Breast epithelium (tissue), 3 donors: ENCODE measurements at regions not wholly inside any gene's neighbourhood (a gene's known extent, or its start where the extent isn't known, plus 50 kb on each side); places are given as distances from the start of the nearest gene placed in this dataset.

Experiments
- POLR2A ChIP-seq: fragments of 450-650 bp; IDR thresholded peaks from one replicate; pipeline ENCODE4 v1.6.1; 2016; ENCODE audit warnings: antibody characterized with exemption, mild to moderate bottlenecking, moderate library complexity
- TF ChIP-seq, protein P1 (sequence below), 3 donors: fragments of 450-650 bp; IDR thresholded peaks; one replicate each; pipeline ENCODE4 v1.5.1; 2016 to 2017; ENCODE audit warnings: antibody characterized with exemption in 3 of 3, mild to moderate bottlenecking in 3 of 3, moderate library complexity in 3 of 3

DNA sequence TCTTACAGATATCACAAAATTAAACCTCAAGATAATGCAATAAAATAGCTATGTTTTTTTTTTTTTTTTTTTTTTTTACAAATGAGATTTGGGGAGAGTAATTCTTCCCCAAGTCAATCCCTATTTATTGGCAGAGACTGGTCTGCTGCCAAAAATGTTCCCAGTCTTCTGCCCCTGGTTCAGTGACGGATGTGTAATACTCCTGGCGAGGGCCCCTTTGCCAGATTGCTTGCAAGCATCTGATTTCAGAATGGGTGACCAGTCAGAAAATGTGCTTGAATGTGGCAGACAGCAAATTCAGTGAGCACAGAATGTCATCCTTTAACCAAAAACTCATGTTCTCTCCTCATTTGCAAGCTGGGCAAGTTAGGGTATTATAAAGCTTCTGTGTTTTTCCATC, 363.8 kb upstream of the MTNR1B start:
- TF ChIP-seq, protein P1, sequence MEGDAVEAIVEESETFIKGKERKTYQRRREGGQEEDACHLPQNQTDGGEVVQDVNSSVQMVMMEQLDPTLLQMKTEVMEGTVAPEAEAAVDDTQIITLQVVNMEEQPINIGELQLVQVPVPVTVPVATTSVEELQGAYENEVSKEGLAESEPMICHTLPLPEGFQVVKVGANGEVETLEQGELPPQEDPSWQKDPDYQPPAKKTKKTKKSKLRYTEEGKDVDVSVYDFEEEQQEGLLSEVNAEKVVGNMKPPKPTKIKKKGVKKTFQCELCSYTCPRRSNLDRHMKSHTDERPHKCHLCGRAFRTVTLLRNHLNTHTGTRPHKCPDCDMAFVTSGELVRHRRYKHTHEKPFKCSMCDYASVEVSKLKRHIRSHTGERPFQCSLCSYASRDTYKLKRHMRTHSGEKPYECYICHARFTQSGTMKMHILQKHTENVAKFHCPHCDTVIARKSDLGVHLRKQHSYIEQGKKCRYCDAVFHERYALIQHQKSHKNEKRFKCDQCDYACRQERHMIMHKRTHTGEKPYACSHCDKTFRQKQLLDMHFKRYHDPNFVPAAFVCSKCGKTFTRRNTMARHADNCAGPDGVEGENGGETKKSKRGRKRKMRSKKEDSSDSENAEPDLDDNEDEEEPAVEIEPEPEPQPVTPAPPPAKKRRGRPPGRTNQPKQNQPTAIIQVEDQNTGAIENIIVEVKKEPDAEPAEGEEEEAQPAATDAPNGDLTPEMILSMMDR (IDR thresholded peaks at IDR 0.05) = no peak
- no peak for TF ChIP-seq POLR2A
